A673 (cell line): ENCODE measurements at regions not wholly inside any gene's neighbourhood (a gene's known extent, or its start where the extent isn't known, plus 50 kb on each side); places are given as distances from the start of the nearest gene placed in this dataset.

Experiments
- CTCF ChIP-seq: fragments of 300-800, 200-600 bp; sonication (generic); conservative IDR thresholded peaks from 2 replicates; pipeline ENCODE4 v1.5.1; 2017; ENCODE audit warnings: low read depth, mild to moderate bottlenecking, antibody characterized with exemption, low read length, moderate library complexity, mixed read lengths
- EZH2 ChIP-seq: fragments of 200-600 bp; sonication (generic); IDR thresholded peaks from 2 replicates; pipeline ENCODE4 v1.6.1; 2017; ENCODE audit warnings: borderline replicate concordance, low read depth, mild to moderate bottlenecking, mixed read lengths, antibody characterized with exemption, low read length; ENCODE audit not compliant: poor library complexity, severe bottlenecking

GRCh38 chr4:10317345-10317744 is 139.9 kb downstream of the ZNF518B start:
- TF ChIP-seq CTCF (no peak), EZH2 (no peak)
